IPS-18c (cell line): ENCODE measurements at regions not wholly inside any gene's neighbourhood (a gene's known extent, or its start where the extent isn't known, plus 50 kb on each side); places are given as distances from the start of the nearest gene placed in this dataset.

ENCODE experiments used
- H3K4me3 ChIP-seq: 2 replicates; pipeline ENCODE4 v1.7.0; 2013; ENCODE audit warnings: low read depth, mild to moderate bottlenecking, low read length, moderate library complexity; ENCODE audit not compliant: insufficient read depth
- H3K9me3 ChIP-seq: one replicate; pipeline ENCODE4 v1.6.1; 2013; ENCODE audit warnings: mild to moderate bottlenecking, low read length, moderate library complexity; ENCODE audit not compliant: control insufficient read depth, insufficient read depth

- no peak overlapping the region for H3K4me3 ChIP-seq
- H3K9me3 ChIP-seq = peaks cover 2% of the 10 kb centered on the region
Observed at GRCh38 chr12:91555436-91556415, 373.1 kb upstream of the DCN start.

- peaks cover 2% of the 10 kb centered on the region for H3K9me3 ChIP-seq
- no peak overlapping the region for H3K4me3 ChIP-seq
Observed at GRCh38 chr12:91551927-91552326, 369.3 kb upstream of the DCN start.

GRCh38 chr12:91551242-91551641, 368.6 kb upstream of the DCN start:
- Histone ChIP-seq H3K9me3 (peaks cover 2% of the 10 kb centered on the region), H3K4me3 (no peak overlapping the region)

- Histone ChIP-seq H3K9me3 (peaks cover 3% of the 10 kb centered on the region), H3K4me3 (no peak overlapping the region)
Observed at GRCh38 chr12:91542666-91543065, 360.0 kb upstream of the DCN start.

- Histone ChIP-seq H3K9me3 (peaks cover 3% of the 10 kb centered on the region), H3K4me3 (no peak overlapping the region)
Observed at GRCh38 chr12:91542067-91542466, 359.4 kb upstream of the DCN start.

GRCh38 chr12:91538418-91538817, 355.8 kb upstream of the DCN start:
- Histone ChIP-seq H3K9me3 (no peaks in the 10 kb centered on the region), H3K4me3 (no peak overlapping the region)

- no peak overlapping the region for H3K4me3 ChIP-seq
- no peaks in the 10 kb centered on the region for H3K9me3 ChIP-seq
Observed at GRCh38 chr12:91533366-91533765, 350.7 kb upstream of the DCN start.

GRCh38 chr12:91529829-91530228, 347.2 kb upstream of the DCN start:
- Histone ChIP-seq H3K9me3 (no peaks in the 10 kb centered on the region), H3K4me3 (no peak overlapping the region)

GRCh38 chr12:91523831-91524230, 341.2 kb upstream of the DCN start:
- Histone ChIP-seq H3K9me3 (no peaks in the 10 kb centered on the region), H3K4me3 (no peak overlapping the region)

- Histone ChIP-seq H3K4me3 (no peak overlapping the region), H3K9me3 (no peaks in the 10 kb centered on the region)
Observed at GRCh38 chr12:91516695-91517047, 334.1 kb upstream of the DCN start.

- Histone ChIP-seq H3K4me3 (no peak overlapping the region), H3K9me3 (no peaks in the 10 kb centered on the region)
Observed at GRCh38 chr12:91515944-91516694, 333.5 kb upstream of the DCN start.

- Histone ChIP-seq H3K9me3 (no peaks in the 10 kb centered on the region), H3K4me3 (no peak overlapping the region)
Observed at GRCh38 chr12:91513313-91513712, 330.7 kb upstream of the DCN start.

GRCh38 chr12:91511795-91512420, 329.3 kb upstream of the DCN start:
- no peak overlapping the region for H3K4me3 ChIP-seq
- H3K9me3 ChIP-seq = no peaks in the 10 kb centered on the region

- no peaks in the 10 kb centered on the region for H3K9me3 ChIP-seq
- no peak overlapping the region for H3K4me3 ChIP-seq
Observed at GRCh38 chr12:91507754-91508153, 325.1 kb upstream of the DCN start.

- no peak overlapping the region for H3K4me3 ChIP-seq
- no peaks in the 10 kb centered on the region for H3K9me3 ChIP-seq
Observed at GRCh38 chr12:91506452-91506851, 323.8 kb upstream of the DCN start.

GRCh38 chr12:91505006-91505405, 322.4 kb upstream of the DCN start:
- Histone ChIP-seq H3K4me3 (no peak overlapping the region), H3K9me3 (no peaks in the 10 kb centered on the region)

GRCh38 chr12:91502208-91502607, 319.6 kb upstream of the DCN start:
- no peak overlapping the region for H3K4me3 ChIP-seq

GRCh38 chr12:91496337-91496736, 313.7 kb upstream of the DCN start:
- Histone ChIP-seq H3K4me3 (no peak overlapping the region), H3K9me3 (no peaks in the 10 kb centered on the region)

More at GRCh38 chr12:91502208-91502607, 319.6 kb upstream of the DCN start:
- H3K9me3 ChIP-seq = no peaks in the 10 kb centered on the region
